GM10248 (cell line): ENCODE measurements at regions not wholly inside any gene's neighbourhood (a gene's known extent, or its start where the extent isn't known, plus 50 kb on each side); places are given as distances from the start of the nearest gene placed in this dataset.

ENCODE experiments used
- CTCF ChIA-PET: fragments of 300-600 bp; sonication (Branson Sonifier 250); formaldehyde crosslinking; extraction: SDS; loops from one replicate; lab custom pipeline; 2021; ENCODE audit warnings: antibody characterized with exemption; lab: Yijun Ruan, JAX
- POLR2A ChIA-PET: fragments of 350-650 bp; sonication (Branson Sonifier 250); formaldehyde crosslinking; extraction: SDS; loops from one replicate; lab custom pipeline; 2020; ENCODE audit warnings: antibody characterized with exemption; lab: Yijun Ruan, JAX
- DNase-seq: peaks from one replicate; pipeline ENCODE4 v3.0.0; 2012; ENCODE audit errors: extremely low spot score
- CTCF ChIP-seq: IDR thresholded peaks from 2 replicates; pipeline ENCODE4 v1.5.1; 2012; ENCODE audit warnings: mild to moderate bottlenecking, low read depth; ENCODE audit errors: extremely low read depth, missing control alignments, control extremely low read depth

- POLR2A ChIA-PET = no interaction called here
- TF ChIP-seq CTCF = no peak
- CTCF ChIA-PET = interaction anchor here (2.0 kb wide), 1 partner anchor 12 kb away, joined by 6 read pairs; no protein-coding TSS in a partner anchor
- DNase-seq = no peak
Measured at GRCh38 chr4:96139251-96139929, 299.5 kb downstream of the PDHA2 start.

- DNase-seq = no peak
- no peak for TF ChIP-seq CTCF
- POLR2A ChIA-PET = no interaction called here
- CTCF ChIA-PET = no interaction called here
Measured at GRCh38 chr4:96145601-96146000, 305.7 kb downstream of the PDHA2 start.

GRCh38 chr4:96146686-96147085 lies 306.8 kb downstream of the PDHA2 start:
- POLR2A ChIA-PET = no interaction called here
- TF ChIP-seq CTCF = no peak
- CTCF ChIA-PET = no interaction called here
- DNase-seq = no peak

- DNase-seq = no peak
- ChIA-PET POLR2A (no interaction called here), CTCF (interaction anchor here (2.0 kb wide), 1 partner anchor 13 kb away, joined by 6 read pairs; no protein-coding TSS in a partner anchor)
- no peak for TF ChIP-seq CTCF
Measured at GRCh38 chr4:96149894-96150293, 310.0 kb downstream of the PDHA2 start.

- POLR2A ChIA-PET = no interaction called here
- no peak for DNase-seq
- CTCF ChIA-PET = interaction anchor here (1.9 to 2.0 kb wide), 2 partner anchors 12 kb away, joined by 6 read pairs; no protein-coding TSS in a partner anchor
- no peak for TF ChIP-seq CTCF
Measured at GRCh38 chr4:96150466-96150865, 310.6 kb downstream of the PDHA2 start.

- CTCF ChIA-PET = no interaction called here
- POLR2A ChIA-PET = no interaction called here
- TF ChIP-seq CTCF = no peak
- no peak for DNase-seq
Measured at GRCh38 chr4:96152824-96153223, 312.9 kb downstream of the PDHA2 start.
